GM06990 (cell line): ENCODE measurements at regions not wholly inside any gene's neighbourhood (a gene's known extent, or its start where the extent isn't known, plus 50 kb on each side); places are given as distances from the start of the nearest gene placed in this dataset.
"Not testable (repeated sequence)": the region's sequence is repeated elsewhere in the genome, so short reads cannot be mapped to it uniquely, and the experiment has no call there.

ENCODE experiments used
- DNase-seq: peaks from one replicate; pipeline ENCODE4 v3.0.0-alpha.2; 2011; ENCODE audit not compliant: insufficient read length; ENCODE audit errors: extremely low read depth
- H3K27me3 ChIP-seq: replicated peaks from 2 replicates; pipeline ENCODE4 v1.6.0; 2011; ENCODE audit warnings: low read length; ENCODE audit not compliant: control insufficient read depth, insufficient read depth
- H3K36me3 ChIP-seq: 2 replicates; pipeline ENCODE4 v1.5.1; 2011; ENCODE audit warnings: low read length; ENCODE audit not compliant: control insufficient read depth, insufficient read depth
- H3K4me3 ChIP-seq: replicated peaks from 2 replicates; pipeline ENCODE4 v1.5.1; 2011; ENCODE audit warnings: low read depth, mild to moderate bottlenecking, control low read depth, low read length
- CTCF ChIP-seq: IDR thresholded peaks from 2 replicates; pipeline ENCODE4 v1.5.1; 2011; ENCODE audit warnings: low read length, control low read depth, mild to moderate bottlenecking, inconsistent platforms; ENCODE audit not compliant: insufficient read depth, poor library complexity, severe bottlenecking

DNA sequence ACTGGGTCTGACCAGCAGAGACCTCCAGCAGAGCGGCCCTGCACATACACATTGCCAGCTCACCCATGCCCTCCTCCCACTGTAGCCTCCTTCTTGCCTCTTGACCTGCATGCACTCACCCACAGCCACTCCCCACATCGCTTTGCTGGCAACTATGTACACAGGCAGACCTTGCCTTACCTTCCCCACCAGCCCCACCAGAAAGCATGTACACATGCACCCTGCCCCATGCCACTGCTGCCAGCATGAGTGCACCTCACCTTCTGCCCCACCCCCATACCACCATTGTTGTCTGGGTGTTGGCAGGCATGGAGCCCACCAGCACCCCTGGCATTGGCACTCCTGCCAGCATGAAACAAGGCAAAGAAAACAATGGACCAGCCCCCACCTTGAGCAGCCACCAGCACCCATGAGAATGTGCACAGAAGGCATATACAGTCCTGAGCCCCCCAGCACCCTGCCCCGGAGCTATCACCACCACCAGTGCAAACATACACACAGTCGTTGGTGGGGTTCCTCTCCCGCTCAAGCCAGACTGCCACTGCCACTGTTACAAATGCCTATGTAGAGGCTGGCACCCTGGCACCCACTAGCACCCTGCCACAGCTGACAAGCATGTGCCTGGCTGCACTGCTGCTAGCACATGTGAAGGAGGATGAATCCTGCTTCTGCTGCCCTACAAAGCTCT is 171.4 kb upstream of the NR4A3 start:
- H3K27me3 ChIP-seq: no peaks in the 10 kb centered on the region
- no peak for DNase-seq
- no peak overlapping the region for H3K4me3 ChIP-seq
- no peak for TF ChIP-seq CTCF
- no peaks in the 10 kb centered on the region for H3K36me3 ChIP-seq

DNA sequence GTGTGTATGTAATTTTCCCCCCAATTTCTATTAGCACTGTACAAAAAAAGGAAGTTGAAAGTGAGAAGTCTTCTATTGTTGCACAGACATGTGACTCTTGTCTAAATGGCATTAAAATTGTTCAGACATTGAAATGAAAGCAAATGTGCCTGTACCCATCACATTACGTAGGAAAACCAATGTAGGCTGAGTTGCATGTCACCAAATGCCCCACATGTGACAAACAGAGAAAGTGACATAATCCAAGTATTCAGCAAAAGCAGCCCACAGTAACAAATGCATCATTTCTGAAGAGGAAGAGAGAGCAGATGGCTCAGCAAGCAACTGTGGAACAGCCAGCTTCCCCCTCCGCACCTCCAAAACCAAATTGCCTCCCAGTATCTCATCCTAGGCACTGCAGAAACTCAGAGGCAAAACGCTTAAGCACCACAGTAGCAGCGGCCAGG is 161.5 kb upstream of the NR4A3 start:
- H3K4me3 ChIP-seq: no peak overlapping the region
- H3K36me3 ChIP-seq: no peaks in the 10 kb centered on the region
- no peak for TF ChIP-seq CTCF
- DNase-seq: peak; percentile 80
- no peaks in the 10 kb centered on the region for H3K27me3 ChIP-seq

- no peaks in the 10 kb centered on the region for H3K27me3 ChIP-seq
- TF ChIP-seq CTCF: no peak
- H3K36me3 ChIP-seq: no peaks in the 10 kb centered on the region
- H3K4me3 ChIP-seq: no peak overlapping the region
- no peak for DNase-seq
Measured at GRCh38 chr9:99663297-99663696, 158.4 kb upstream of the NR4A3 start.

- Histone ChIP-seq H3K36me3 (no peaks in the 10 kb centered on the region), H3K27me3 (no peaks in the 10 kb centered on the region), H3K4me3 (no peak overlapping the region)
- no peak for DNase-seq
- TF ChIP-seq CTCF: no peak
Measured at GRCh38 chr9:99663856-99664255, 157.8 kb upstream of the NR4A3 start.

GRCh38 chr9:99666571-99666970 is 155.1 kb upstream of the NR4A3 start:
- Histone ChIP-seq H3K36me3 (no peaks in the 10 kb centered on the region), H3K27me3 (no peaks in the 10 kb centered on the region), H3K4me3 (no peak overlapping the region)
- TF ChIP-seq CTCF: no peak
- no peak for DNase-seq

GRCh38 chr9:99670886-99671285 is 150.8 kb upstream of the NR4A3 start:
- H3K36me3 ChIP-seq, H3K4me3 ChIP-seq, DNase-seq, H3K27me3 ChIP-seq: not testable (repeated sequence)
